AG09319 (cell line): ENCODE measurements at regions not wholly inside any gene's neighbourhood (a gene's known extent, or its start where the extent isn't known, plus 50 kb on each side); places are given as distances from the start of the nearest gene placed in this dataset.

Source experiments
- DNase-seq: peaks from one replicate; pipeline ENCODE4 v3.0.0-alpha.2; 2010; ENCODE audit warnings: low read depth; ENCODE audit errors: extremely low read depth
- TF ChIP-seq, protein P1 (sequence below): IDR thresholded peaks from 2 replicates; pipeline ENCODE4 v1.5.1; 2011; ENCODE audit warnings: low read depth, mild to moderate bottlenecking, inconsistent platforms, low read length, moderate library complexity

- no peak for DNase-seq
- TF ChIP-seq, protein P1, sequence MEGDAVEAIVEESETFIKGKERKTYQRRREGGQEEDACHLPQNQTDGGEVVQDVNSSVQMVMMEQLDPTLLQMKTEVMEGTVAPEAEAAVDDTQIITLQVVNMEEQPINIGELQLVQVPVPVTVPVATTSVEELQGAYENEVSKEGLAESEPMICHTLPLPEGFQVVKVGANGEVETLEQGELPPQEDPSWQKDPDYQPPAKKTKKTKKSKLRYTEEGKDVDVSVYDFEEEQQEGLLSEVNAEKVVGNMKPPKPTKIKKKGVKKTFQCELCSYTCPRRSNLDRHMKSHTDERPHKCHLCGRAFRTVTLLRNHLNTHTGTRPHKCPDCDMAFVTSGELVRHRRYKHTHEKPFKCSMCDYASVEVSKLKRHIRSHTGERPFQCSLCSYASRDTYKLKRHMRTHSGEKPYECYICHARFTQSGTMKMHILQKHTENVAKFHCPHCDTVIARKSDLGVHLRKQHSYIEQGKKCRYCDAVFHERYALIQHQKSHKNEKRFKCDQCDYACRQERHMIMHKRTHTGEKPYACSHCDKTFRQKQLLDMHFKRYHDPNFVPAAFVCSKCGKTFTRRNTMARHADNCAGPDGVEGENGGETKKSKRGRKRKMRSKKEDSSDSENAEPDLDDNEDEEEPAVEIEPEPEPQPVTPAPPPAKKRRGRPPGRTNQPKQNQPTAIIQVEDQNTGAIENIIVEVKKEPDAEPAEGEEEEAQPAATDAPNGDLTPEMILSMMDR = no peak
Measured at GRCh38 chr10:10878963-10879362, 138.7 kb upstream of the CELF2 start.

DNA sequence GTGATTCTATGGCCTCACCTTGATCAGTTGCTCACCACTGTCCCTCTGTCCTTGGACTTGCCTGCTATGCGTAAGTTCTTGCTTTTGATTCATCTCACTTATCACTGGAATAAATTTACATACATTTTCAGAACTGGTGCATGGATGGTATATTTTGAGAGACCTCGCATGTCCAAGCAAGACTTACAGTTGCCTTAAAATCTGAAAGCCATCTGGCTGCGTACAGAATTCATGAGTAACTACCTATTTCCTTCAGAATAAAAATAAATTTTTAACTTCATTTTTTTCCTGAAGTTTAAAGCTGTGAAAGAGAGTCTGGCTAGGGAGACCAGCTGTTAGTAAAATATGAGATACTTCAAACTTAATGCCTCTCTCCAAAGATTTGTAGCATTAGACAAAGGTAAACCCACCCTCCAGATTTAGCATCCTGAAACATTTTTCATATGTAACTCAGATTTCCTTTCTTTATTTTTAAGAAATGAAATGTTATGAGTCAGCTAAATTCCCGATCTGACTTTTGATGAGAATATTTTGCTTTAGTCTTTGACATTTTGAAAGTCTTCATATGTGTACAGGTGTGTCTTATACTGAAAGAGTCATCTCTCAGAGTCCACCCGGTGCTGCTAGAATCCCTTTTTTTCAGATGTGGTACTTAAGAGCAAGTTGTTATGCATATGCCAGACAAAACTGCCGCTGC lies 136.4 kb upstream of the CELF2 start:
- DNase-seq = no peak
- TF ChIP-seq, protein P1 = no peak

- TF ChIP-seq, protein P1 = no peak
Measured at GRCh38 chr10:10883737-10884136, 133.9 kb upstream of the CELF2 start.

GRCh38 chr10:10886861-10887531 lies 130.7 kb upstream of the CELF2 start:
- no peak for DNase-seq
- TF ChIP-seq, protein P1 = no peak

More at GRCh38 chr10:10883737-10884136, 133.9 kb upstream of the CELF2 start:
- no peak for DNase-seq

DNA sequence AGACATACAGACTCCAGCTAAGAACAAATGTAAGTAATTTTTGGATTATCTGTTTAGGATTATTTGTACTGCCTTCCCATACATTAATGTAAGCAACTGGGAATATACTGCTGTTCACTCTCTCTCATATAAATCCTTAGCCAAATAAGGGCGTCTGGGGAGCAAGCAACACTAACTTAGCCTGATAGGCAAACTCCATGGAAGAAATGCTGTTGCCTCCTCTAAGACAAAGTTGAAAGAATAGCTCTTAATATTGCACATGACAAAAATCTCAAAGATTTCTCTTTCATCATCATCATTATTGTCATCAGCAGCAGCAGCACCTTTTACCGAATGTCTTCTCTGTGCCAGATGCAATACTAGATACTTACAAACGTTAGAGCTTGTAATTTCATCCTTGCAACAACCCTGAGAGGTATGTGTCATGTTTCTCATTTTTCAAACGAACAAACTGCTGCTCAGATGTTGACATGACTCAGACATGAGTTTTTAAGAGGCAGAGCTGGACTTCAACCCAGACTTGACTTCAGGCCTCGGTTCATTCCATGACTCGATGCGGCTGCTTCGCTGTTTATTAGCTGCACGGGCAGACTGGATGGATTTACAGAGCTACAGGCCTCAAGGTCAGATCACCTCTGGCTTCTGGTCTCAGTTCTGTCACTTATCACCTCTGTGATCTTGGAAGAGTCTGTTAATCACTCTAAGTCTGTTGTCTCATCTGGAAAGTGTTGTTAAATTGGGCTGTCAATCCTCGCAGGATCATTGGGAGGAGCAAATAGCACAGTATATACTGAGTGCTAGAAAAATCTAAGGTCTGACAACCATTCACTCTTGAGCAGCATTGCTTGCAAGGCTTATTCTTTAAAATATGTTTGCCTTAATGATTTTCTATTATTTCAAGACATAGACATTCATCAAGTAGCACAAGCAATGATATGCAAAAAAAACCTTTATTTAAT lies 126.3 kb upstream of the CELF2 start:
- TF ChIP-seq, protein P1 = no peak
- peak; percentile 51 for DNase-seq

- DNase-seq = no peak
- TF ChIP-seq, protein P1 = no peak
Measured at GRCh38 chr10:10892290-10892875, 125.3 kb upstream of the CELF2 start.
